ENCODE measurements at regions not wholly inside any gene's neighbourhood (a gene's known extent, or its start where the extent isn't known, plus 50 kb on each side); places are given as distances from the start of the nearest gene placed in this dataset.

DNA sequence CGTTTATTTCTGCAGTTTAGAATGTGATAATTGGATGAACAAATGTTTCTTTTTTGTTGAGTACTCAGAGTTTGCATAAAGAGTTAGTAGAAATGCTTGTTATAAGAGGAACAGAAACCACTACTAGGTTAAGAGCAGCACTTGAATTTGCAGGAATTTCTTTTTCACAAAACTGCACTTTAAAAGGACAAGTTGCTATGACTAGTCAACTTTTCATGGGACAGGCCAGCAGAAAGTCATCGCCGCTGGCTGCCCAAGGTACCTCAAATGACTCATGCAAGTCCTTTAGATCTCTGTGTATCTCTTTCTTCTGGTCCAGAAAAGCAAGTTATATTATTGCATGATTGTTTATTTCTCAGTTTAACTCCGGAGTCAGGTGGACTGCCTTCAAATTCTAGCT lies 97.3 kb upstream of the HMHB1 start:
- TF ChIP-seq, protein P1, sequence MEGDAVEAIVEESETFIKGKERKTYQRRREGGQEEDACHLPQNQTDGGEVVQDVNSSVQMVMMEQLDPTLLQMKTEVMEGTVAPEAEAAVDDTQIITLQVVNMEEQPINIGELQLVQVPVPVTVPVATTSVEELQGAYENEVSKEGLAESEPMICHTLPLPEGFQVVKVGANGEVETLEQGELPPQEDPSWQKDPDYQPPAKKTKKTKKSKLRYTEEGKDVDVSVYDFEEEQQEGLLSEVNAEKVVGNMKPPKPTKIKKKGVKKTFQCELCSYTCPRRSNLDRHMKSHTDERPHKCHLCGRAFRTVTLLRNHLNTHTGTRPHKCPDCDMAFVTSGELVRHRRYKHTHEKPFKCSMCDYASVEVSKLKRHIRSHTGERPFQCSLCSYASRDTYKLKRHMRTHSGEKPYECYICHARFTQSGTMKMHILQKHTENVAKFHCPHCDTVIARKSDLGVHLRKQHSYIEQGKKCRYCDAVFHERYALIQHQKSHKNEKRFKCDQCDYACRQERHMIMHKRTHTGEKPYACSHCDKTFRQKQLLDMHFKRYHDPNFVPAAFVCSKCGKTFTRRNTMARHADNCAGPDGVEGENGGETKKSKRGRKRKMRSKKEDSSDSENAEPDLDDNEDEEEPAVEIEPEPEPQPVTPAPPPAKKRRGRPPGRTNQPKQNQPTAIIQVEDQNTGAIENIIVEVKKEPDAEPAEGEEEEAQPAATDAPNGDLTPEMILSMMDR (IDR thresholded peaks at IDR 0.05; ENCODE audit: low read depth, low read length, poor library complexity, severe bottlenecking): no peak
- no peak for TF ChIP-seq EZH2phosphoT487 (IDR thresholded peaks at IDR 0.05; ENCODE audit: borderline replicate concordance, low read length)

All from DOHH2 (cell line).